ENCODE measurements at regions not wholly inside any gene's neighbourhood (a gene's known extent, or its start where the extent isn't known, plus 50 kb on each side); places are given as distances from the start of the nearest gene placed in this dataset.
"Not testable (repeated sequence)": the region's sequence is repeated elsewhere in the genome, so short reads cannot be mapped to it uniquely, and the experiment has no call there.

GRCh38 chr13:54373211-54373610 lies 1344.6 kb downstream of the OLFM4 start:
- Mint-ChIP-seq H3K4me3 (no peak overlapping the region), H3K36me3 (ENCODE audit: low read depth) (no peaks in the 10 kb centered on the region), H3K9me3 (ENCODE audit: low read depth) (peaks cover 19% of the 10 kb centered on the region), H3K27me3 (no peaks in the 10 kb centered on the region), H3K4me1 (no peaks in the 10 kb centered on the region), H3K27ac (no peak overlapping the region)
- POLR2A ChIA-PET, result no interaction called here
- CTCF ChIA-PET, result interaction anchor here (0.6 kb wide), 1 partner anchor 172 kb away, joined by 3 read pairs; no protein-coding TSS in a partner anchor
- intact Hi-C loops (cut with DNase I, micrococcal nuclease), result no loop called here
- no peak for DNase-seq
- ATAC-seq, result no peak

- intact Hi-C loops (cut with DNase I, micrococcal nuclease), result no loop called here
- Mint-ChIP-seq H3K4me1 (no peaks in the 10 kb centered on the region), H3K36me3 (ENCODE audit: low read depth) (no peaks in the 10 kb centered on the region), H3K27ac (no peak overlapping the region), H3K27me3 (no peaks in the 10 kb centered on the region), H3K9me3 (ENCODE audit: low read depth) (peaks cover 22% of the 10 kb centered on the region), H3K4me3 (no peak overlapping the region)
- DNase-seq (no peak), ATAC-seq (no peak)
- ChIA-PET POLR2A (no interaction called here), CTCF (no interaction called here)
These were observed 1350.8 kb downstream of the OLFM4 start for GRCh38 chr13:54379461-54379860.

DNA sequence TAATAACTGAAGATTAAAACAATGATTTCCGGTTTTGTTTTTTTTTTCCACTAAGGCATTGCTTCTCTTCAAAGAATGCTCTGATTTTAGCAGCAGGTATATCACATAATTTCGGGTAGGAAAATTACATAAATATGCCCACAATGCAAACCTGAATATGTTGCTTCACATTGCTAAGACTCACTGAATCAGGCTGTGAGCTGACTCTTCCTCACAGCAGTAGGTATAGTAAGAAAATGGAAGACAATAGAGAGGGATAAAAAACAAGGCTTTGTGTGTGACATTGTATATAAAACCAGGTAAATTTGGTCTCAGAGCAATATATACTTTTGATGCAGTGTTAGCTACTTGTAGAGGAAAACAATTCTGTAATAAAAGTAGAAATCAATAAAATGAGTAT lies 1355.0 kb downstream of the OLFM4 start:
- no peaks in the 10 kb centered on the region for H3K27me3 Mint-ChIP-seq
- no peaks in the 10 kb centered on the region for H3K4me1 Mint-ChIP-seq
- no peak overlapping the region for H3K4me3 Mint-ChIP-seq
- no peak overlapping the region for H3K27ac Mint-ChIP-seq
- DNase-seq (no peak), ATAC-seq (no peak)
- POLR2A ChIA-PET, result no interaction called here
- H3K9me3 Mint-ChIP-seq (ENCODE audit: low read depth), result peaks cover 21% of the 10 kb centered on the region
- intact Hi-C loops (cut with DNase I, micrococcal nuclease), result no loop called here
- no peaks in the 10 kb centered on the region for H3K36me3 Mint-ChIP-seq (ENCODE audit: low read depth)
- CTCF ChIA-PET, result no interaction called here

DNA sequence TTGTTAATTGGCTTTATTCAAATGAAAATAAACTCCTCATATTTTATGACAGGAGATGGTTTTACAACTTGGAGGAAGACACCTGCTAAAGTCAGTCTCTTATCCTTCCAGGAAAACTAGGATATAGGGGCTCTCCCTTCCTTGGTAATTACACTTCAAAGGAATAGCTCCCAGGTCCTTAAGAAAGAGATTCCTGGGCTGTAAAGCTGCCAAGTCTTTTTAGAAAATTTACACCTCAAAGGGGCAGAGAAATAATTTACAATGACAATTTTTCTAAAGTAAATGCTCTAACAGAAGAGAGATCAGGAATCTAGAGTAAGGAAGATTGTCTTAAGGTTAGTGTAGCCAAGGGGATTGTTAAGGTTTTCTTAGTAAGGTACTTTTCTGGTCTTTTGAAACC lies 1359.0 kb downstream of the OLFM4 start:
- DNase-seq, result no peak
- Mint-ChIP-seq H3K27ac (no peak overlapping the region), H3K4me3 (no peak overlapping the region), H3K36me3 (ENCODE audit: low read depth) (no peaks in the 10 kb centered on the region), H3K4me1 (no peaks in the 10 kb centered on the region), H3K27me3 (no peaks in the 10 kb centered on the region), H3K9me3 (ENCODE audit: low read depth) (peaks cover 15% of the 10 kb centered on the region)
- ATAC-seq, result no peak
- ChIA-PET POLR2A (no interaction called here), CTCF (no interaction called here)
- intact Hi-C loops (cut with DNase I, micrococcal nuclease), result no loop called here

DNA sequence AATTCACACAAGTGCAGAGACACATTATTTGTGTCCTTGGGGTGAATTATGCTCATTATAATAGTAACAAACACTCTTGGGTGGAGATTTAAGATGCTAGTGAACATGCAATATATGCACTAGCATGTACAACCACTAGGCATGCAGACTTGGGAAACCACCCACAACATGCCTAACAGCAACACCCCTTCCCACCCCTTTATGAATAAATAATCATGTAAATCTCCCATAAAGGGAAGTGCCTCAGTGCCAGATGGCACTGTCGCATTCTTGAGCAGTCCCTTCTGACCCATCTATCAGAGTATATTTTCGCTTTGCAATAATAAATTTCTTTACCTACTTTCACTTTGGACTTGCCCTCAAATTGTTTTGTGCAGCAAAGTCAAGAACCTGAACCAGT lies 1362.2 kb downstream of the OLFM4 start:
- no peaks in the 10 kb centered on the region for H3K27me3 Mint-ChIP-seq
- ChIA-PET POLR2A (no interaction called here), CTCF (no interaction called here)
- no peaks in the 10 kb centered on the region for H3K4me1 Mint-ChIP-seq
- DNase-seq (no peak), ATAC-seq (no peak)
- intact Hi-C loops (cut with DNase I, micrococcal nuclease), result no loop called here
- H3K9me3 Mint-ChIP-seq (ENCODE audit: low read depth), result peaks cover 14% of the 10 kb centered on the region
- no peaks in the 10 kb centered on the region for H3K36me3 Mint-ChIP-seq (ENCODE audit: low read depth)
- no peak overlapping the region for H3K27ac Mint-ChIP-seq
- no peak overlapping the region for H3K4me3 Mint-ChIP-seq

DNA sequence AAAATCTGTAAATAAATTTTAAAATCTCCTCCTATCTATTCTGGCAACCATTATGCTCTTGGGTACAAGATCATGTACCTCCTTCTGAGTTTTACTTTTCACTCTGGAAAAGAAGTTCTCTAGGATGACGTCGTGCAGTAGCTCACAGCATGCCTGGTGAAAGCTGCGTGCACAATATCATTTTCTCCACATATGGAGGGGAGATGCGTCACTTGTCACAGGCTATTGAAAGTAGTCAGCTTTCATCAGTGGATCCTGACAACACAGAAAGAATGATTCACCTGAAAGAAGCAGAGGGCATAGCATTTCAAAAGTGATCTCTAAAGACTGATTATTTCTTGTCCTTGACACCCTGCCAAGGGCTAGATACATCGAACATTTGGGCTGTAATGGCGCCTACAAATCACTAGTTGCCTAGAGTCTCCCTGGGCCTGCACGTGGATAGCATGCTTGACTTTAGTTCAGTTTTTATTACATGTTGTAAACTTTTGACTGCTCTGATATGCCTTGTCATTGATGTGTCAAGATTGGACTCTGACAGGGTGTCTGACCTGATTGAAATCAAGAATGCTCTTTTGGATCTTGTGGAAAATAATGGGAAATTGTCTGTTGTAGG lies 1365.6 kb downstream of the OLFM4 start:
- Mint-ChIP-seq H3K27ac (no peak overlapping the region), H3K4me3 (no peak overlapping the region), H3K36me3 (ENCODE audit: low read depth) (no peaks in the 10 kb centered on the region), H3K4me1 (no peaks in the 10 kb centered on the region), H3K9me3 (ENCODE audit: low read depth) (peaks cover 16% of the 10 kb centered on the region), H3K27me3 (no peaks in the 10 kb centered on the region)
- intact Hi-C loops (cut with DNase I, micrococcal nuclease), result no loop called here
- ATAC-seq, result no peak
- ChIA-PET POLR2A (no interaction called here), CTCF (no interaction called here)
- DNase-seq, result no peak

DNA sequence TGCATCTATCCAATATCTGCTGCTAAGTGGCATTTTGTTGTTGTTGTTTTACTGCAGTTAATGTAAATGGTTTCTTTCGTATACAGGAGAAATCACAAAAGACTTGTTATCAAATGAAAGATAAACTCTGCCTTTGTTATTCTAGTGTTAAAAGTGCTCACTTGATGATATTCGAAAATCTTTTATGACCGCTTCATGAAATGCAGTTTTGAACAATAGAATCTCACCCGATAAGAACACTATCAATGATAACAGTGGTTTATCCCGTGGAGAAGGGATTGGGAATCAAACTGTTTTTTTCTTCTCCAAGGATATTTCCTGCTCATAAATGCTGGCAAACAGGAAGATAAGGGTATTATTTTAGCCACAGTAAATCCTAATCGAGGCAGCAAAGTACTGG lies 1366.3 kb downstream of the OLFM4 start:
- peaks cover 18% of the 10 kb centered on the region for H3K9me3 Mint-ChIP-seq (ENCODE audit: low read depth)
- CTCF ChIA-PET, result no interaction called here
- no peak overlapping the region for H3K27ac Mint-ChIP-seq
- intact Hi-C loops (cut with DNase I, micrococcal nuclease), result no loop called here
- H3K27me3 Mint-ChIP-seq, result no peaks in the 10 kb centered on the region
- no peak overlapping the region for H3K4me3 Mint-ChIP-seq
- POLR2A ChIA-PET, result no interaction called here
- no peak for DNase-seq
- H3K36me3 Mint-ChIP-seq (ENCODE audit: low read depth), result no peaks in the 10 kb centered on the region
- no peaks in the 10 kb centered on the region for H3K4me1 Mint-ChIP-seq
- ATAC-seq, result no peak

DNA sequence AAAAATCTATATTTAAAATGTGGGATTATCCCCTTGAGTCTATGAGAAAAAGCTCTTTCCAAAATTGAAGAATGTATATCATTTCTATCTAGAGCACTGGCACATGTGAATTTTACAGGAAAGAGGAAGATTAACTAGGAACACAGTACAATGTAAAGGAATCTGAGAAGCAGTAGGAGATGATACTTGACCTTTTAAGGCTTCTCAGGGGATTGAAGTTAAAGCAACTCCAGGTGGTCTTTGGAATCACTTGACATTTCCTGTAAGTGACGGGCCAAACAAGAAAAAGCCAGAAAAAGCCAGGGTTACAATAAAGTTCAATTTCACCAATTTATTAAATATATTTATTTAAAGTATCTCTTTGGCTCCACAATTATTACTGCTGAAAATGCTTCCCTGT lies 1373.9 kb downstream of the OLFM4 start:
- POLR2A ChIA-PET, result no interaction called here
- no peak for ATAC-seq
- Mint-ChIP-seq H3K4me1 (no peaks in the 10 kb centered on the region), H3K27me3 (no peaks in the 10 kb centered on the region), H3K36me3 (ENCODE audit: low read depth) (no peaks in the 10 kb centered on the region), H3K27ac (no peak overlapping the region), H3K4me3 (no peak overlapping the region), H3K9me3 (ENCODE audit: low read depth) (peaks cover 8% of the 10 kb centered on the region)
- CTCF ChIA-PET, result no interaction called here
- intact Hi-C loops (cut with DNase I, micrococcal nuclease), result no loop called here
- no peak for DNase-seq

DNA sequence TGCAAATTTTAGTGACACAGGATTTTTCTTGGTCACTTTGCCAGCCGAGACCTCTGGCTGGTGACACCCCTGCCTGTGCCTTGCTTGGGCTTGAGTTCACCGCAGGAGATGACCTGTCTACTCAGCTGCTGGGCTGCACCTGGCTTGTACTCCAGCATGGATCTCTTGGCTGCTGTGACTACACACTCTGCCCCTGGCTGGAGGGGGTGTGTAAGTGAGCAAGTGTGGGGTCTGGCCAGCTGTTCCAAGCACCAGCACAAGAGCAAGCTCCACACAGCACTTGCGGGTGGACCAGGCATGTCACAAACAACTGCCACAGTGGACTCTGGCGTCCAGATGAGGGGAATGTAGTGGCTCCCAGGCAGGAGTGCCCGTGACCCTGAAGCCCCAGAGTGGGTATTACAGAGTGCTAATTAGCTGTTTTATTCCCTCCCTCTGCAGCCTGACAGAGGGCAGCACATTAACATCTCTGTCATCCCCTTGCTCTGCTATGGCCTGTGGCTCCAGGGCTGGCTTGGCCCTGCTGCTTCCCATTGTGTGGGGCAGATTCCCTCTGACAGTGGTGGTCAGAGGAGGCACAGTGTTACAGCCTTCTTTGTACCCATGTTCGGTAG lies 1387.2 kb downstream of the OLFM4 start:
- H3K9me3 Mint-ChIP-seq (ENCODE audit: low read depth), result peaks cover 11% of the 10 kb centered on the region
- no peak for DNase-seq
- no peaks in the 10 kb centered on the region for H3K4me1 Mint-ChIP-seq
- H3K36me3 Mint-ChIP-seq (ENCODE audit: low read depth), result no peaks in the 10 kb centered on the region
- intact Hi-C loops (cut with DNase I, micrococcal nuclease), result no loop called here
- no peak for ATAC-seq
- CTCF ChIA-PET, result no interaction called here
- no peak overlapping the region for H3K4me3 Mint-ChIP-seq
- H3K27me3 Mint-ChIP-seq, result no peaks in the 10 kb centered on the region
- POLR2A ChIA-PET, result no interaction called here
- H3K27ac Mint-ChIP-seq, result no peak overlapping the region

DNA sequence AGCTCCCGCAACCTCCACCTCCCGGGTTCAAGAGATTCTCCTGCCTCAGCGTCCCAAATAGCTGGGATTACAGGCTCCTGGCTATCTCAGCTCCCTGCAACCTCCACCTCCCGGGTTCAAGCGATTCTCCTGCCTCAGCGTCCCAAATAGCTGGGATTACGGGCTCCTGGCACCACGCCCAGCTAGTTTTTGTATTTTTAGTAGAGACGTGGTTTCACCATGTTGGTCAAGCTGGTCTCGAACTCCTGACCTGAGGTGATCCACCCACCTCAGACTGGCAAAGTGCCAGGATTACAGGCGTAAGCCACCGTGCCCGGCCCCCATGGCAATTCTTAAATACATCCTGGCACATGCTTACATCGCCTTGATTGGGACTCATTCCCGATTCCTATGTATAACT lies 1394.3 kb downstream of the OLFM4 start:
- not testable (repeated sequence) for H3K9me3 Mint-ChIP-seq (ENCODE audit: low read depth)

DNA sequence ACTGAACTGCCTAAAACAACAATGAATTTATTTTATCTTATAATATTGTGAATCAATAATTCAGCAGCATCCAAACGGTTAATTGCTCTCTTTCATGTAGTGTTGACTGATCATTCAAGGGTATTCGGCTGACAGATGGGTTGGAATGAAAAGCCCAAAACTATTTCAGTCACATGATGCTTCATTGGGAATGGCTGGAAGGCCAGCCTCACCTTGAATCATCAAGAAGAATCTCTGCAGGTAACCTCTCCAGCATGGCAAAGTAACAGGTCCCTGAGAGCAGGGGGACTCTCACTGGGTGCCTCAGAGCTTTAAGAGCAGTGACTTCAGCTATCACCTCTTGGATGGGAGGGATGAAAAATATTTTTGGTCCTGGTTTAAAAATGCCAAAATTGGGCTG lies 1395.7 kb downstream of the OLFM4 start:
- POLR2A ChIA-PET, result no interaction called here
- Mint-ChIP-seq H3K27me3 (no peaks in the 10 kb centered on the region), H3K4me3 (no peak overlapping the region), H3K27ac (no peak overlapping the region), H3K36me3 (ENCODE audit: low read depth) (no peaks in the 10 kb centered on the region), H3K4me1 (no peaks in the 10 kb centered on the region), H3K9me3 (ENCODE audit: low read depth) (peaks cover 3% of the 10 kb centered on the region)
- ATAC-seq (no peak), DNase-seq (no peak)
- intact Hi-C loops (cut with DNase I, micrococcal nuclease), result no loop called here
- CTCF ChIA-PET, result no interaction called here

More for the DNA sequence above, 1394.3 kb downstream of the OLFM4 start:
- H3K27me3 Mint-ChIP-seq; H3K36me3 Mint-ChIP-seq (ENCODE audit: low read depth); H3K4me1 Mint-ChIP-seq; intact Hi-C loops (cut with DNase I, micrococcal nuclease); ATAC-seq; H3K4me3 Mint-ChIP-seq; POLR2A ChIA-PET; H3K27ac Mint-ChIP-seq; DNase-seq: not testable (repeated sequence)
- CTCF ChIA-PET, result interaction anchor here (0.6 kb wide), 1 partner anchor 298 kb away, joined by 3 read pairs; no protein-coding TSS in a partner anchor

DNA sequence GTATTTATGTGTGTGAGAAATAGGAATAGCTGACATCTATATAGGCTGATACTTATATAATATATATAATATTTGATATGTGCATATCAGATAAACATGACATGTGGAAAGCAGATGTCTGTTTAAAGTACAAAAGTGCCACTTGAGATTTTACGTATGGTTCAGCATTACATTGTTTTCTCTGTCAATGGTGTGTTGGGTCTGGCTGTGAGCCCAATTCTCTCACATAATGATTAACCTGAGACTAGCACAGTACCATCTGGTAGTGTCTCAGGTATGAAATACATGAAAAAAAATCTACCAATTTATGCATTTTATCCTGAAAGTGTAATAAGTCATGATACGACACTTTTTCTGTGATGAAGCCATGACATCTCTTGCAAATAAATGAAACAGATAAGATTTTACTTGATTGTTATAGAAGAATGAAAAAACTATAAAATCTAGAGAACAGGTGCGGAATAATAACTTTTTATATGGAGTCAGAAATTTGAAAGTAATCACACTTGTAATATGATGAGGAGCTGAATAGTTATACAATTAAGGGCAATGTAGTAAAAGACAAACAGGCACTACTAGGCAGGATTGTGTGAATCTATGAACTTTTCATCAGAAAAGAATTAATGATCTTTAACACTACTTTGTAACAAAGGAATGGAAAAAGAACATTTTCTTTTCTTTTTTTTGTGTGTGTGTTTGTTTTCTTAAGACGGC lies 1405.0 kb downstream of the OLFM4 start:
- DNase-seq, result no peak
- no peak overlapping the region for H3K4me3 Mint-ChIP-seq
- peaks cover 10% of the 10 kb centered on the region for H3K9me3 Mint-ChIP-seq (ENCODE audit: low read depth)
- intact Hi-C loops (cut with DNase I, micrococcal nuclease), result no loop called here
- CTCF ChIA-PET, result no interaction called here
- no peak overlapping the region for H3K27ac Mint-ChIP-seq
- no peak for ATAC-seq
- no peaks in the 10 kb centered on the region for H3K4me1 Mint-ChIP-seq
- no peaks in the 10 kb centered on the region for H3K27me3 Mint-ChIP-seq
- no peaks in the 10 kb centered on the region for H3K36me3 Mint-ChIP-seq (ENCODE audit: low read depth)
- POLR2A ChIA-PET, result no interaction called here
